GM21529 (cell line): ENCODE measurements at regions not wholly inside any gene's neighbourhood (a gene's known extent, or its start where the extent isn't known, plus 50 kb on each side); places are given as distances from the start of the nearest gene placed in this dataset.

ENCODE experiments used
- ATAC-seq: cut with Tn5 transposase; IDR thresholded peaks from one replicate; pipeline ENCODE4 v1.9.1; 2021; ENCODE audit not compliant: unreplicated experiment

- ATAC-seq: no peak
These were observed 55.8 kb upstream of the OR6J1 start for GRCh38 chr14:22699801-22700564.

DNA sequence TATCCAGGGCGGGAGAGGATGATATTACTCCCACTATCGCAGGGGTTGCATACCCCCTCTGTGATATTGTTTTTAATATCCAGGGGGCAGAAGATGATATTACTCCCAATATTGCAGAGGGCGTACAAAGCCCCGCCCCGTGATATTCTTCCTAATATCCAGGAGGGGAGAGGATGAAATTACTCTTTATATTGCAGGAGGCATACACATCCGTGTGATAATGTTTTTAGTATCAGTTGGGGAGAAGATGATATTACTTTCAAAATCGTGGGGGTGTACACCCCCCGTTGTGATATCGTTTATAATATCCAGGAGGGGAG is 52.9 kb upstream of the OXA1L start:
- ATAC-seq: peak; percentile 3

- ATAC-seq: no peak
These were observed 51.2 kb upstream of the OXA1L start for GRCh38 chr14:22715186-22715812.

GRCh38 chr14:22715890-22716289 is 50.6 kb upstream of the OXA1L start:
- ATAC-seq: no peak
